GM13976 (cell line): ENCODE measurements at regions not wholly inside any gene's neighbourhood (a gene's known extent, or its start where the extent isn't known, plus 50 kb on each side); places are given as distances from the start of the nearest gene placed in this dataset.

ENCODE experiments used
- DNase-seq: peaks from one replicate; pipeline ENCODE4 v3.0.0; 2012; ENCODE audit warnings: low spot score
- in situ Hi-C: fragments of 300-500 bp; cut with MboI; formaldehyde crosslinking; loops from one replicate; pipeline ENCODE4 v1.12.0; 2022; ENCODE audit warnings: low sequenced_read_pairs, mixed read lengths, inconsistent platforms; ENCODE audit not compliant: unreplicated experiment
- TF ChIP-seq, protein P1 (sequence below): IDR thresholded peaks from 2 replicates; pipeline ENCODE4 v1.5.1; 2012; ENCODE audit warnings: borderline replicate concordance, mild to moderate bottlenecking; ENCODE audit not compliant: insufficient read depth; ENCODE audit errors: extremely low read depth, missing control alignments, control extremely low read depth

DNA sequence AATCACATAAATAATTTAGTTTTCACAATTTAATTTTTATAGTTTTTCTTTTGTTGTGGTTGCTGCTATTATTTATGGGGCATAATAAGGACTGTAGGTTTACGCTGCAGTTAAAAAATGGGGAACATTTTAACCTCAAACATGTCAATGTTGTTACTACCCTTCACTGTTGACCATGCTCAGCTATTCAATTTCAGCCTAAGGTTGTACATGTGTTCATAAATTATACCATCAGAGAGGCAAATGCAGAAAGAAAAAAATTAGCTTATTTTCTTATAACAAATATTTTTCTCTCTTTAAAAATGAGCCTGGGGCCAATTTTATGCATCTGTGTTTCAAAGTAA lies 110.1 kb upstream of the PITRM1 start:
- DNase-seq: no peak
- in situ Hi-C loops: no loop called here
- TF ChIP-seq, protein P1, sequence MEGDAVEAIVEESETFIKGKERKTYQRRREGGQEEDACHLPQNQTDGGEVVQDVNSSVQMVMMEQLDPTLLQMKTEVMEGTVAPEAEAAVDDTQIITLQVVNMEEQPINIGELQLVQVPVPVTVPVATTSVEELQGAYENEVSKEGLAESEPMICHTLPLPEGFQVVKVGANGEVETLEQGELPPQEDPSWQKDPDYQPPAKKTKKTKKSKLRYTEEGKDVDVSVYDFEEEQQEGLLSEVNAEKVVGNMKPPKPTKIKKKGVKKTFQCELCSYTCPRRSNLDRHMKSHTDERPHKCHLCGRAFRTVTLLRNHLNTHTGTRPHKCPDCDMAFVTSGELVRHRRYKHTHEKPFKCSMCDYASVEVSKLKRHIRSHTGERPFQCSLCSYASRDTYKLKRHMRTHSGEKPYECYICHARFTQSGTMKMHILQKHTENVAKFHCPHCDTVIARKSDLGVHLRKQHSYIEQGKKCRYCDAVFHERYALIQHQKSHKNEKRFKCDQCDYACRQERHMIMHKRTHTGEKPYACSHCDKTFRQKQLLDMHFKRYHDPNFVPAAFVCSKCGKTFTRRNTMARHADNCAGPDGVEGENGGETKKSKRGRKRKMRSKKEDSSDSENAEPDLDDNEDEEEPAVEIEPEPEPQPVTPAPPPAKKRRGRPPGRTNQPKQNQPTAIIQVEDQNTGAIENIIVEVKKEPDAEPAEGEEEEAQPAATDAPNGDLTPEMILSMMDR: no peak

DNA sequence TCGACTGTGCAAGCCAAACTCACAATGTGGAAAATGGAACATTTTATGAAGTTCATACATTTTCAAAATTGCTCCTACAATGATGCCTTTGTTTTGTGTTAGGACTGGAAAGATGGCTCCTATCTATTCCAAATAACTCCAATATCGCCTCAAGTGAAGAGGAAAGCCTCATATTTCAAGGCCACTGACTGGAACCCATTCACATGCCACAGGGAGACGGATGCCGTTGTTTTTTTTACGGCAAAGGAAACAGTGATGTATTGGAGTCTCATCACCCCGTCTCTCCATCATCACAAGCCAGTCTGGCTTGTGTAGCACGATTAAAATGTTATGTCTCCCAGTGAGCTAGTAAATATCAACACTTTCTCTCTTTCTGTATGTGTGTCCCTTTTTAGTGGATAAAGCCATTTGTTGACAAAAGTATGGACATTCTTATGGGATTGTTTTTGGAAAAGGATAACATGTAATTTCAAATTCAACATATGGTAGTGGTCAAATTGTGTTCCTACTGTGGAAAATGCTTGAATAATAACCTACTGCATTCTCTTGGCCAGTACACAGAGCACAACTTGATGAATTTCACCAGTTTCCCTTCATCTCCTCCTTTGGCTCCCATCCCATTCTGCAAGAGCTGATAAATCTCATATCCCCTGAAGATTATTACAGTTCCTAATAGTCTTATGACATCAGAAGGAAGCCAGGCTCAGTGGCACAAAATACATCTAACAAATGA lies 109.5 kb upstream of the PITRM1 start:
- DNase-seq: no peak
- TF ChIP-seq, protein P1: no peak
- in situ Hi-C loops: no loop called here

DNA sequence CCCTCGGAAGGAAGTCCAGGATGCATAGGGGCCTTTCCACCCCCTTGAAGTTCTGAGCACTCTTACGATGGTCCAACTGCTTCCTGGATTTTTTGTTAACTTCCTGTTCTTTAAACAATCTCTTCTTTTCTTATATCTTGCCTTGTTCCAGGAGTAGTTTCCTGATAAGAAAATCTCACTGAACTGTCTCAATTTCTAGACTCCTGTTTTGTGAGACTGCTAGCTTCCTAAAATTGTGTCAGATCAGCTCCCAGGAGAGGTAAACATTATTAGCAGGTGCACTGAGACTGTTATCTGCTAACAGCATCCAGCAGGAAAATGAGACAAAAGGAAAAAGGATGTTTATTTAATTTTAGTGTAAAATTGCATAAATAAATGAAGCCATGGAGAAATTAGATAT lies 106.2 kb upstream of the PITRM1 start:
- no peak for DNase-seq
- in situ Hi-C loops: no loop called here
- TF ChIP-seq, protein P1: no peak

DNA sequence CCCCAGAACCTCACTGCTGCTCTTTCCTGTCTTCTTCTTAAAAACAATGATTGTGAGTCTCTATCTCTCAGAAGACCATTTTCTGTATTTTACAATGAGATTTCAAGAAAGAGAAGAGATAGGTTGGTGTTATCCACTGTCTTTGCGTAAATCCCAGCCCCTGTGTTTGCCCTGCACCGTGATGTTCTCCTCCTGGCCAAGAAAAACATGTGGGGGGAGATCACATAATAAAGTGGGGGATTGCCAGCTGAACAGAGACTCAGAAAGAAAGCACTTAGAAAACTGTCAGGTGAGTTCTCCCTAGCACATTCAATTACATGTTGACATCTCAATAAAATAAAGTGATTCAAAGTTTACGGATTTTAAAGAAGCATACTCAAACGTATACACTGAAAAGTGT lies 105.0 kb upstream of the PITRM1 start:
- in situ Hi-C loops: no loop called here
- TF ChIP-seq, protein P1: no peak
- no peak for DNase-seq

DNA sequence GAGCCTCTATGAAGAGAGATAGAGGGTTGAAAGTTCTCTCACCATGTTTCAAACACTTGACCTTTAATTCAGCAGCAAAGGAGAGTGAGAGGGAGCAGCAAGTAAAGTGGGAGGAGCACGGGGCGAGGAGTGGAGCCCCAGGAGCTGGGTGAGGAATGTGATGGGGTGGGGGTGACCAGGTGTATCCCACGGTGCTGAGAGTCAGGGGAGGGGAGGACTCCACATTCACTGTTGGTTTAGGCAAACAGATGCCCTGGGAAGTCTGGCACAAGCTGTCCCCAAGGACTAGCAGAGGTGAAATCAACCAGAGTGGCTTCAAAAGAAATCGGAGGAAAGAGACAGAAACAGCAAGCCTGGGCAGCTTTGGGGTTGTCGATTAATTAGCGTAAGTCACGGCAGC lies 101.8 kb upstream of the PITRM1 start:
- no peak for DNase-seq
- TF ChIP-seq, protein P1: no peak
- in situ Hi-C loops: no loop called here

DNA sequence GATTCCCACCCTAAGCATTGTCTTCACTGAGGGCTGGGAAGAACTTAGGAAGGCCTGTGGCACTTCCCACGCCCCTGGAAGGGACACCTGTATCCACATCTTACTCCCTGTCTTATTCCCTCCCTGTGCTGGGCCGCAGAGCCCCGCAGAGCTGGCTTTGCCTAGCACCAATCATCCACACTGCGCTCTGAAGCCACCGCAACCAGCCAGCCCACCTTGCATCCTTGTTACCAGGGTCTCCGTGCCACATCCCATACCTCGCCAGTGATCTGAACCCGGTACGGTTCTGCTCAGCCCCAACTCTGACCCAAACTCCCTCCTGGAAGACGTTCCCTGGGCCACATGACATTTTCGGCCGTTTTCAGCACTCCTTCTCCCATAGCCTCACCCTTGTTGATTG lies 101.4 kb upstream of the PITRM1 start:
- no peak for DNase-seq
- TF ChIP-seq, protein P1: no peak
- in situ Hi-C loops: no loop called here
